RWPE1 (cell line): ENCODE measurements at regions not wholly inside any gene's neighbourhood (a gene's known extent, or its start where the extent isn't known, plus 50 kb on each side); places are given as distances from the start of the nearest gene placed in this dataset.

Experiments used
- CTCF ChIA-PET: fragments of 350-600 bp; sonication (Branson Sonifier 250); formaldehyde crosslinking; extraction: SDS; loops from one replicate; lab custom pipeline; 2021; lab: Yijun Ruan, JAX
- POLR2A ChIA-PET: fragments of 400-600 bp; formaldehyde crosslinking; extraction: SDS; loops from one replicate; lab custom pipeline; 2020; ENCODE audit warnings: antibody characterized with exemption; ENCODE audit not compliant: low non-redundant PET; lab: Yijun Ruan, JAX
- DNase-seq: peaks from one replicate; pipeline ENCODE4 v3.0.0; 2012; ENCODE audit warnings: low spot score
- H3K27ac ChIP-seq: fragments of 450-650 bp; 2 replicates; pipeline ENCODE4 v1.5.1; 2017
- CTCF ChIP-seq: fragments of 450-650 bp; conservative IDR thresholded peaks from 2 replicates; pipeline ENCODE4 v1.5.1; 2017; ENCODE audit warnings: low read depth, mild to moderate bottlenecking

- DNase-seq: no peak
- no peak overlapping the region for H3K27ac ChIP-seq
- POLR2A ChIA-PET: no interaction called here
- CTCF ChIA-PET: no interaction called here
- TF ChIP-seq CTCF: no peak
These were observed 324.0 kb upstream of the DAB1 start for GRCh38 chr1:57747818-57748217.

GRCh38 chr1:57741521-57741920, 317.7 kb upstream of the DAB1 start:
- CTCF ChIA-PET: no interaction called here
- no peak for TF ChIP-seq CTCF
- POLR2A ChIA-PET: no interaction called here
- no peak for DNase-seq
- H3K27ac ChIP-seq: no peak overlapping the region

- H3K27ac ChIP-seq: no peak overlapping the region
- no peak for DNase-seq
- POLR2A ChIA-PET: no interaction called here
- CTCF ChIA-PET: no interaction called here
- no peak for TF ChIP-seq CTCF
These were observed 313.1 kb upstream of the DAB1 start for GRCh38 chr1:57736940-57737339.

- ChIA-PET POLR2A (no interaction called here), CTCF (interaction anchor here (0.6 kb wide), 1 partner anchor 887 kb away, joined by 3 read pairs; no protein-coding TSS in a partner anchor)
- no peak for DNase-seq
- no peak overlapping the region for H3K27ac ChIP-seq
- no peak for TF ChIP-seq CTCF
These were observed 305.3 kb upstream of the DAB1 start for GRCh38 chr1:57729181-57729580.

GRCh38 chr1:57727121-57727520, 303.3 kb upstream of the DAB1 start:
- H3K27ac ChIP-seq: no peak overlapping the region
- ChIA-PET POLR2A (no interaction called here), CTCF (no interaction called here)
- DNase-seq: no peak
- TF ChIP-seq CTCF: no peak

- TF ChIP-seq CTCF: no peak
- ChIA-PET POLR2A (no interaction called here), CTCF (no interaction called here)
- no peak overlapping the region for H3K27ac ChIP-seq
- no peak for DNase-seq
These were observed 301.5 kb upstream of the DAB1 start for GRCh38 chr1:57725318-57725717.

- ChIA-PET CTCF (interaction anchor here (0.6 kb wide), 1 partner anchor 46 kb away, joined by 4 read pairs; no protein-coding TSS in a partner anchor), POLR2A (no interaction called here)
- TF ChIP-seq CTCF: no peak
- H3K27ac ChIP-seq: no peak overlapping the region
- no peak for DNase-seq
These were observed 300.7 kb upstream of the DAB1 start for GRCh38 chr1:57724535-57724934.
